GM21515 (cell line): ENCODE measurements at regions not wholly inside any gene's neighbourhood (a gene's known extent, or its start where the extent isn't known, plus 50 kb on each side); places are given as distances from the start of the nearest gene placed in this dataset.
"Not testable (repeated sequence)": the region's sequence is repeated elsewhere in the genome, so short reads cannot be mapped to it uniquely, and the experiment has no call there.

ENCODE experiments used
- ATAC-seq: cut with Tn5 transposase; IDR thresholded peaks from one replicate; pipeline ENCODE4 v1.9.1; 2021; ENCODE audit not compliant: unreplicated experiment

GRCh38 chr5:63563008-63563917 is 399.0 kb downstream of the HTR1A start:
- ATAC-seq = no peak

GRCh38 chr5:63555874-63556273 is 406.4 kb downstream of the HTR1A start:
- ATAC-seq = no peak

GRCh38 chr5:63554191-63554590 is 408.1 kb downstream of the HTR1A start:
- ATAC-seq = no peak

- no peak for ATAC-seq
Measured at GRCh38 chr5:63553073-63553472, 409.2 kb downstream of the HTR1A start.

GRCh38 chr5:63535840-63536602 is 426.2 kb downstream of the HTR1A start:
- no peak for ATAC-seq

- no peak for ATAC-seq
Measured at GRCh38 chr5:63524281-63524680, 438.0 kb downstream of the HTR1A start.

GRCh38 chr5:63516006-63516405 is 446.2 kb downstream of the HTR1A start:
- ATAC-seq = no peak

GRCh38 chr5:63500242-63500641 is 462.0 kb downstream of the HTR1A start:
- ATAC-seq = no peak

GRCh38 chr5:63495225-63495624 is 467.0 kb downstream of the HTR1A start:
- ATAC-seq = no peak

GRCh38 chr5:63483338-63483737 is 478.9 kb downstream of the HTR1A start:
- ATAC-seq = no peak

GRCh38 chr5:63473335-63473967 is 488.8 kb downstream of the HTR1A start:
- no peak for ATAC-seq

- ATAC-seq = no peak
Measured at GRCh38 chr5:63456279-63456678, 506.0 kb downstream of the HTR1A start.

GRCh38 chr5:63451188-63451587 is 511.1 kb downstream of the HTR1A start:
- no peak for ATAC-seq

- no peak for ATAC-seq
Measured at GRCh38 chr5:63439537-63439936, 522.7 kb downstream of the HTR1A start.

GRCh38 chr5:63409737-63410136 is 552.5 kb downstream of the HTR1A start:
- no peak for ATAC-seq

- ATAC-seq = no peak
Measured at GRCh38 chr5:63408984-63409383, 553.3 kb downstream of the HTR1A start.

- ATAC-seq = peak; percentile 81
Measured at GRCh38 chr5:63401436-63402046, 560.7 kb downstream of the HTR1A start.

GRCh38 chr5:63400079-63400478 is 562.2 kb downstream of the HTR1A start:
- no peak for ATAC-seq

- no peak for ATAC-seq
Measured at GRCh38 chr5:63398346-63398745, 563.9 kb downstream of the HTR1A start.

GRCh38 chr5:63388188-63388587 is 574.1 kb downstream of the HTR1A start:
- ATAC-seq = not testable (repeated sequence)

- ATAC-seq = no peak
Measured at GRCh38 chr5:63375851-63376250, 586.4 kb downstream of the HTR1A start.
